ENCODE measurements at regions not wholly inside any gene's neighbourhood (a gene's known extent, or its start where the extent isn't known, plus 50 kb on each side); places are given as distances from the start of the nearest gene placed in this dataset.

- TF ChIP-seq POLR2A (IDR thresholded peaks at IDR 0.05) (no peak), CTCF (IDR thresholded peaks at IDR 0.05) (no peak)
Measured at GRCh38 chr22:26956371-26956770, 299.0 kb downstream of the MIAT start.
